GM10266 (cell line): ENCODE measurements at regions not wholly inside any gene's neighbourhood (a gene's known extent, or its start where the extent isn't known, plus 50 kb on each side); places are given as distances from the start of the nearest gene placed in this dataset.
"Not testable (repeated sequence)": the region's sequence is repeated elsewhere in the genome, so short reads cannot be mapped to it uniquely, and the experiment has no call there.

Experiments
- DNase-seq: peaks from one replicate; pipeline ENCODE4 v3.0.0; 2012; ENCODE audit errors: extremely low spot score
- TF ChIP-seq, protein P1 (sequence below): IDR thresholded peaks from 2 replicates; pipeline ENCODE4 v1.5.1; 2012; ENCODE audit warnings: mild to moderate bottlenecking, low read depth; ENCODE audit not compliant: control insufficient read depth, insufficient read depth; ENCODE audit errors: missing control alignments

- TF ChIP-seq, protein P1, sequence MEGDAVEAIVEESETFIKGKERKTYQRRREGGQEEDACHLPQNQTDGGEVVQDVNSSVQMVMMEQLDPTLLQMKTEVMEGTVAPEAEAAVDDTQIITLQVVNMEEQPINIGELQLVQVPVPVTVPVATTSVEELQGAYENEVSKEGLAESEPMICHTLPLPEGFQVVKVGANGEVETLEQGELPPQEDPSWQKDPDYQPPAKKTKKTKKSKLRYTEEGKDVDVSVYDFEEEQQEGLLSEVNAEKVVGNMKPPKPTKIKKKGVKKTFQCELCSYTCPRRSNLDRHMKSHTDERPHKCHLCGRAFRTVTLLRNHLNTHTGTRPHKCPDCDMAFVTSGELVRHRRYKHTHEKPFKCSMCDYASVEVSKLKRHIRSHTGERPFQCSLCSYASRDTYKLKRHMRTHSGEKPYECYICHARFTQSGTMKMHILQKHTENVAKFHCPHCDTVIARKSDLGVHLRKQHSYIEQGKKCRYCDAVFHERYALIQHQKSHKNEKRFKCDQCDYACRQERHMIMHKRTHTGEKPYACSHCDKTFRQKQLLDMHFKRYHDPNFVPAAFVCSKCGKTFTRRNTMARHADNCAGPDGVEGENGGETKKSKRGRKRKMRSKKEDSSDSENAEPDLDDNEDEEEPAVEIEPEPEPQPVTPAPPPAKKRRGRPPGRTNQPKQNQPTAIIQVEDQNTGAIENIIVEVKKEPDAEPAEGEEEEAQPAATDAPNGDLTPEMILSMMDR = no peak
- DNase-seq = no peak
Observed at GRCh38 chr1:173342736-173343135, 134.4 kb upstream of the PRDX6 start.

GRCh38 chr1:173344034-173344743 lies 132.9 kb upstream of the PRDX6 start:
- TF ChIP-seq, protein P1 = no peak

GRCh38 chr1:173347282-173347818 lies 129.8 kb upstream of the PRDX6 start:
- no peak for DNase-seq
- TF ChIP-seq, protein P1 = no peak

More at GRCh38 chr1:173344034-173344743, 132.9 kb upstream of the PRDX6 start:
- no peak for DNase-seq

DNA sequence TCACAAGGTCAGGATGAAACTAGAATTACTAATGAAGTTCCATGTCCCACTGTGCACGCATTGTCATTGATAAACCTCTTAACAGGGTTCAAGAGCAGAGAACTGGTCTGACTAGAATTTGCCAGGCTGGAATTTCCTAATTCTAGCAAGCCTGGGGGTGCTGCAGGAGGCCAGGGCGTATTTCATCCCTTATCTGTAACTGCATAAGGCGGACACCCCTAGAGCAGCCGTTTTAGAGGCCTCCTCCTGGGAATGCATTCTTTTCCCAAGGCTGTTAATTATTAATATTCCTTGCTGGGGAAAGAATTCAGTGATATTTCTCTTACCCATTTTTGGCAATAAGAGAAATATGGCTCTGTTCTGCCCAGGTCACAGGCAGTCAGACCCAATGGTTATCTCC lies 124.5 kb upstream of the PRDX6 start:
- not testable (repeated sequence) for DNase-seq

DNA sequence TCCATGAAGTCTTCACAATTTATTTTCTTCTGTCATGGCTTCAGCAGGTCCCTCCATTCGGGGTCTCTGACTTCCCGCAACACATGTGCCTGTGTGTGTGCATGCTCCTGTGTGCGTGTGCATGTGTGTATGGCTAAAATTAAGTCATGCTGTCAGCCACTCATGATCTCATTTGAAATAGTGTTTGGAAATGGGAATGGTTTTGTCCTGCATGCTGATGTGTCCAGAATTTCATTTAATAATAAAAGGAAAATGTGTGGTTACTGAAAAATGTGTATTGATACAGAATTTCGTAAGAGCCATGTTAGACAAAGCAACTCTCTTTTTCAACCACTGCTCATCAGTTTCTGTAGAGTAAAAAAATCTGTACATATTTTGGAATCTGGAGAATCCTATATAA lies 123.8 kb upstream of the PRDX6 start:
- TF ChIP-seq, protein P1 = no peak
- no peak for DNase-seq

GRCh38 chr1:173354937-173355280 lies 122.2 kb upstream of the PRDX6 start:
- TF ChIP-seq, protein P1 = no peak
- DNase-seq = no peak

DNA sequence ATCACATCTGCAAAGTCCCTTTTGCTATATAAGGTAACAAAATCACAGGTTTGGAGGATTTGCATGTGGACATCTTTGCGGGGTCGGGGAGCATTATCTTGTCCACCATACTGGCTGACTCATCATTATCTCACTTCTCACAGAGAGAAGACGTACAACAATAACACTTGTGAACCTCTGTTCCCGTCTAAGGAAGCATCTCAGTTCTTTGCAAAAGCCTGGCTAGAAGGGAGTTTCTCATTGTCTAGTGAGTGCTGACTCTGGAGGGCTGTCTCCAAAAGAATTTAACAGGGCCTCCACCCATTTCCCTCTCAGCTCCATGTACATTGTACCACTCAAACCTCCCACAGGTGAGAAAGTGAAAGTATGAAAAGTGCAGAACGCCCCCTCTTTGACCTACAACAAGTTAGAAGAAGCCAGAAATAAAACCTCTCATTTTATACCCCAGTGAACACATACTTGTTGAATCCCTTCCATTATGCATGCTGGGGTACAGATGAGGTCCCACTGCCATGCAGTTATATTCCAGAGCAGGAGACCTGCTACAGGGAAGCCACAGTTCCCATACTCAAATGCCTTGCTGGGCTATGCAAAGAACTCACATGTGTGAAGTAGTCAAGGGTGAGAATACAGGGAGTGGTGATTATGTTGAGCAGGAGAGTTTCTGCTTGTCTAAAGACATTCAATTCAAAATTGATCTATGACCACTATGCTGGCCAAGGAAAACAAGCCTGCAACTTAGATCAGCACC lies 121.7 kb upstream of the PRDX6 start:
- peak; percentile 23 for DNase-seq
- TF ChIP-seq, protein P1 = no peak
